H9 (cell line): ENCODE measurements at regions not wholly inside any gene's neighbourhood (a gene's known extent, or its start where the extent isn't known, plus 50 kb on each side); places are given as distances from the start of the nearest gene placed in this dataset.

Source experiments
- DNase-seq: peaks from one replicate; pipeline ENCODE4 v3.0.0-alpha.2; 2017
- H2AFZ ChIP-seq: one replicate; pipeline ENCODE4 v1.6.1; 2013; ENCODE audit warnings: mild to moderate bottlenecking, low read length, control low read depth, moderate library complexity
- H2AK5ac ChIP-seq: 2 replicates; pipeline ENCODE4 v1.6.1; 2013; ENCODE audit warnings: low read length, control low read depth, mixed read lengths; ENCODE audit not compliant: insufficient read length
- H2BK120ac ChIP-seq: one replicate; pipeline ENCODE4 v1.6.1; 2013; ENCODE audit warnings: low read depth, mild to moderate bottlenecking, low read length, control low read depth, inconsistent platforms; ENCODE audit not compliant: poor library complexity, severe bottlenecking
- H2BK12ac ChIP-seq: 2 replicates; pipeline ENCODE4 v1.6.1; 2013; ENCODE audit warnings: low read length, control low read depth, mixed read lengths, low read depth; ENCODE audit not compliant: insufficient read length
- H2BK15ac ChIP-seq: 2 replicates; pipeline ENCODE4 v1.6.1; 2013; ENCODE audit warnings: low read depth, low read length, control low read depth
- H2BK20ac ChIP-seq: one replicate; pipeline ENCODE4 v1.6.1; 2013; ENCODE audit warnings: low read depth, mild to moderate bottlenecking, low read length, control low read depth, inconsistent platforms; ENCODE audit not compliant: poor library complexity, severe bottlenecking
- H2BK5ac ChIP-seq: 2 replicates; pipeline ENCODE4 v1.6.1; 2013; ENCODE audit warnings: low read length, control low read depth, mixed read lengths; ENCODE audit not compliant: insufficient read length
- H3K14ac ChIP-seq: 2 replicates; pipeline ENCODE4 v1.6.1; 2013; ENCODE audit warnings: low read length, control low read depth; ENCODE audit not compliant: insufficient read depth
- H3K18ac ChIP-seq: 2 replicates; pipeline ENCODE4 v1.6.1; 2013; ENCODE audit warnings: low read depth, mild to moderate bottlenecking, mixed read lengths, low read length, control low read depth; ENCODE audit not compliant: insufficient read length
- H3K23ac ChIP-seq: 2 replicates; pipeline ENCODE4 v1.6.1; 2013; ENCODE audit warnings: low read length, control low read depth, mixed read lengths, low read depth; ENCODE audit not compliant: insufficient read length
- H3K23me2 ChIP-seq: 2 replicates; pipeline ENCODE4 v1.6.1; 2013; ENCODE audit warnings: low read depth, mild to moderate bottlenecking, mixed read lengths, low read length, control low read depth; ENCODE audit not compliant: insufficient read length, poor library complexity, severe bottlenecking
- H3K27ac ChIP-seq: 2 replicates; pipeline ENCODE4 v1.5.1; 2013; ENCODE audit warnings: low read length, control low read depth, mixed read lengths, low read depth; ENCODE audit not compliant: insufficient read length
- H3K27me3 ChIP-seq: 2 replicates; pipeline ENCODE4 v1.6.1; 2013; ENCODE audit warnings: low read length, control low read depth, inconsistent platforms; ENCODE audit not compliant: insufficient read depth
- H3K4ac ChIP-seq: 2 replicates; pipeline ENCODE4 v1.6.1; 2013; ENCODE audit warnings: low read depth, mild to moderate bottlenecking, control low read depth, inconsistent platforms, low read length, moderate library complexity
- H3K4me1 ChIP-seq: 2 replicates; pipeline ENCODE4 v1.6.1; 2013; ENCODE audit warnings: low read length, control low read depth, inconsistent platforms; ENCODE audit not compliant: insufficient read depth
- H3K4me2 ChIP-seq: 2 replicates; pipeline ENCODE4 v1.6.1; 2013; ENCODE audit warnings: low read length, control low read depth, mixed read lengths; ENCODE audit not compliant: insufficient read length, insufficient read depth
- H3K56ac ChIP-seq: 2 replicates; pipeline ENCODE4 v1.6.1; 2013; ENCODE audit warnings: low read depth, mild to moderate bottlenecking, mixed read lengths, low read length, control low read depth; ENCODE audit not compliant: insufficient read length
- H3K79me1 ChIP-seq: 2 replicates; pipeline ENCODE4 v1.6.1; 2013; ENCODE audit warnings: low read depth, mild to moderate bottlenecking, moderate library complexity, low read length, control low read depth, inconsistent platforms; ENCODE audit not compliant: insufficient read depth, poor library complexity, severe bottlenecking
- H3K79me2 ChIP-seq: 2 replicates; pipeline ENCODE4 v1.6.1; 2013; ENCODE audit warnings: low read length, control low read depth, inconsistent platforms; ENCODE audit not compliant: insufficient read depth
- H3K9ac ChIP-seq: 2 replicates; pipeline ENCODE4 v1.6.1; 2013; ENCODE audit warnings: low read length, control low read depth, mixed read lengths; ENCODE audit not compliant: insufficient read length; ENCODE audit errors: extremely low read depth
- H3K9me3 ChIP-seq: one replicate; pipeline ENCODE4 v1.6.1; 2013; ENCODE audit warnings: low read depth, low read length, inconsistent platforms; ENCODE audit not compliant: control insufficient read depth
- H3T11ph ChIP-seq: one replicate; pipeline ENCODE4 v1.6.1; 2013; ENCODE audit warnings: mild to moderate bottlenecking, low read length, control low read depth, inconsistent platforms
- H4K20me1 ChIP-seq: one replicate; pipeline ENCODE4 v1.6.1; 2013; ENCODE audit not compliant: control insufficient read depth, insufficient read length, insufficient read depth
- H4K5ac ChIP-seq: 2 replicates; pipeline ENCODE4 v1.6.1; 2013; ENCODE audit warnings: low read depth, mild to moderate bottlenecking, mixed read lengths, low read length, control low read depth; ENCODE audit not compliant: insufficient read length
- H4K8ac ChIP-seq: replicated peaks from 2 replicates; pipeline ENCODE4 v1.6.1; 2013; ENCODE audit warnings: low read length, control low read depth, mixed read lengths, low read depth; ENCODE audit not compliant: insufficient read length
- H4K91ac ChIP-seq: 2 replicates; pipeline ENCODE4 v1.6.1; 2013; ENCODE audit warnings: low read depth, mild to moderate bottlenecking, moderate library complexity, mixed read lengths, low read length, control low read depth; ENCODE audit not compliant: insufficient read length
- H3K27ac Mint-ChIP-seq, 3 experiments: 2 replicates in 2 of 3; 3 replicates in 1 of 3; pipeline ENCODE4 v1.8.0; 2020 to 2021; ENCODE audit warnings: mixed read lengths in 3 of 3, mild to moderate bottlenecking in 1 of 3, moderate library complexity in 1 of 3
- H3K27me3 Mint-ChIP-seq: 2 replicates; pipeline ENCODE4 v1.8.0; 2021; ENCODE audit warnings: low read depth, mild to moderate bottlenecking, moderate library complexity, mixed read lengths
- H3K36me3 Mint-ChIP-seq, 3 experiments: 2 replicates in 2 of 3; 3 replicates in 1 of 3; pipeline ENCODE4 v1.8.0; 2020 to 2021; ENCODE audit warnings: low read depth in 3 of 3, mixed read lengths in 3 of 3; ENCODE audit not compliant: insufficient read depth in 1 of 3
- H3K4me1 Mint-ChIP-seq, 2 experiments: 2 replicates each; pipeline ENCODE4 v1.8.0; 2020; ENCODE audit warnings: mixed read lengths in 2 of 2
- H3K4me3 Mint-ChIP-seq, 2 experiments: 2 replicates in 1 of 2; 3 replicates in 1 of 2; pipeline ENCODE4 v1.8.0; 2020 to 2021; ENCODE audit warnings: mild to moderate bottlenecking in 2 of 2, mixed read lengths in 2 of 2, moderate library complexity in 1 of 2
- H3K9me3 Mint-ChIP-seq, 2 experiments: 2 replicates in 1 of 2; 3 replicates in 1 of 2; pipeline ENCODE4 v1.8.0; 2020; ENCODE audit warnings: mild to moderate bottlenecking in 2 of 2, mixed read lengths in 2 of 2, moderate library complexity in 1 of 2
- CTCF ChIP-seq: fragments of 200-600 bp; sonication (generic); conservative IDR thresholded peaks from 3 replicates; pipeline ENCODE4 v1.8.0; 2021; ENCODE audit warnings: antibody characterized with exemption, mild to moderate bottlenecking
- WGBS: extraction: QIAGEN DNeasy Blood & Tissue Kit; methylation state at CpG from one replicate; pipeline ENCODE4 v1.1.7; 2013; ENCODE audit warnings: missing lambda C conversion rate, low lambda C conversion rate, mixed read lengths; ENCODE audit not compliant: insufficient read length; ENCODE audit errors: extremely low coverage; 5-methylcytosine and 5-hydroxymethylcytosine counted together

GRCh38 chr2:167423731-167424130 is 535.5 kb downstream of the XIRP2 start:
- WGBS: no CpG with 5 or more reads among the region's 4 CpGs

More at GRCh38 chr2:167423731-167424130, 535.5 kb downstream of the XIRP2 start:
- Histone ChIP-seq H2BK12ac (no peak overlapping the region), H4K20me1 (no peaks in the 10 kb centered on the region), H3K4ac (no peak overlapping the region), H3K9me3 (no peaks in the 10 kb centered on the region), H3K4me2 (no peak overlapping the region), H3K27ac (no peak overlapping the region), H4K8ac (no peak overlapping the region), H2BK5ac (no peak overlapping the region), H4K5ac (no peak overlapping the region), H3K14ac (no peak overlapping the region), H3K79me1 (no peaks in the 10 kb centered on the region), H2BK15ac (no peak overlapping the region), H2BK20ac (no peak overlapping the region), H3K4me1 (no peaks in the 10 kb centered on the region; the same call in 1 of the 2 replicates), H2AFZ (no peak overlapping the region), H3K27me3 (no peaks in the 10 kb centered on the region), H3K23me2 (no peaks in the 10 kb centered on the region), H3K9ac (no peak overlapping the region), H3K56ac (no peak overlapping the region), H2AK5ac (no peak overlapping the region), H3T11ph (no peak overlapping the region), H2BK120ac (no peak overlapping the region), H3K18ac (no peak overlapping the region), H3K79me2 (peaks cover 3% of the 10 kb centered on the region; the same call in 1 of the 2 replicates), H4K91ac (no peak overlapping the region), H3K23ac (no peak overlapping the region)
- Mint-ChIP-seq H3K36me3 (peaks cover 0 to 10% (median 4%) of the 10 kb centered on the region in 3 experiments; a peak in 3 of 7 replicates), H3K27me3 (no peaks in the 10 kb centered on the region), H3K9me3 (peaks cover 0 to 3% of the 10 kb centered on the region in 2 experiments; a peak in 3 of 5 replicates), H3K4me1 (peaks cover 20 to 28% of the 10 kb centered on the region in 2 experiments), H3K27ac (no peak overlapping the region), H3K4me3 (no peak overlapping the region)
- no peak for TF ChIP-seq CTCF
- DNase-seq: no peak
